Spleen (tissue), 11 donors: ENCODE measurements at regions not wholly inside any gene's neighbourhood (a gene's known extent, or its start where the extent isn't known, plus 50 kb on each side); places are given as distances from the start of the nearest gene placed in this dataset.

Source experiments
- DNase-seq: peaks from one replicate; pipeline ENCODE4 v3.0.0-alpha.2; 2020
- H3K27ac ChIP-seq, 8 donors: fragments of 200-600 bp; sonication (generic) in 7 of 8; 1 replicate in 4 of 8; 2 replicates in 4 of 8; pipeline versions ENCODE4 v1.5.0 to v1.8.0; 2016 to 2021; ENCODE audit warnings: inconsistent platforms in 4 of 8, mild to moderate bottlenecking in 4 of 8, moderate library complexity in 1 of 8
- H3K27me3 ChIP-seq, 7 donors: fragments of 200-600 bp; sonication (generic) in 6 of 7; replicated peaks in 1 of 7; 1 replicate in 4 of 7; 2 replicates in 3 of 7; pipeline versions ENCODE4 v1.5.0 to v1.8.0; 2016 to 2021; ENCODE audit warnings: inconsistent platforms in 3 of 7, mild to moderate bottlenecking in 1 of 7
- H3K36me3 ChIP-seq, 6 donors: fragments of 200-600 bp; sonication (generic) in 5 of 6; 1 replicate in 4 of 6; 2 replicates in 2 of 6; pipeline versions ENCODE4 v1.5.0 to v1.8.0; 2016 to 2021; ENCODE audit warnings: inconsistent platforms in 2 of 6
- H3K4me1 ChIP-seq, 6 donors: fragments of 200-600 bp; sonication (generic) in 5 of 6; 1 replicate in 3 of 6; 2 replicates in 3 of 6; pipeline versions ENCODE4 v1.5.0 to v1.8.0; 2016 to 2021; ENCODE audit warnings: inconsistent platforms in 3 of 6
- H3K4me3 ChIP-seq, 8 donors: fragments of 200-600 bp; sonication (generic) in 7 of 8; 1 replicate in 4 of 8; 2 replicates in 4 of 8; pipeline versions ENCODE4 v1.5.0 to v1.8.0; 2016 to 2021; ENCODE audit warnings: inconsistent platforms in 4 of 8, mild to moderate bottlenecking in 4 of 8, moderate library complexity in 2 of 8
- H3K9me3 ChIP-seq, 8 donors: fragments of 200-600 bp; sonication (generic) in 7 of 8; 1 replicate in 4 of 8; 2 replicates in 4 of 8; pipeline versions ENCODE4 v1.5.0 to v1.8.0; 2016 to 2021; ENCODE audit warnings: inconsistent platforms in 4 of 8
- CTCF ChIP-seq, 11 experiments: fragments of 200-600 bp in 7 of 11; fragments of 450-650 bp in 4 of 11; sonication (generic) in 4 of 11; IDR thresholded peaks in 8 of 11; conservative IDR thresholded peaks in 3 of 11; 1 replicate in 7 of 11; 2 replicates in 4 of 11; pipeline versions ENCODE4 v1.4.0 to v1.8.0; 2016 to 2021; ENCODE audit warnings: antibody characterized with exemption in 11 of 11, inconsistent platforms in 4 of 11, mild to moderate bottlenecking in 1 of 11
- POLR2A ChIP-seq, 3 donors: fragments of 450-650 bp; IDR thresholded peaks; one replicate each; pipeline ENCODE4 v1.5.1; 2017; ENCODE audit warnings: antibody characterized with exemption in 3 of 3, mild to moderate bottlenecking in 1 of 3
- POLR2AphosphoS5 ChIP-seq, 3 donors: sonication (generic); formaldehyde crosslinking; IDR thresholded peaks; one replicate each; pipeline ENCODE4 v1.5.1; 2017; ENCODE audit warnings: antibody characterized with exemption in 3 of 3
- WGBS, 5 donors: extraction: QIAGEN DNeasy Blood & Tissue Kit in 3 of 5; methylation state at CpG; one replicate each; pipeline versions ENCODE4 v1.1.5 to v1.1.7; 2013 to 2018; 5-methylcytosine and 5-hydroxymethylcytosine counted together
- intact Hi-C: fragments of 100-400 bp; cut with DNase I; formaldehyde crosslinking; loops from one replicate; pipeline ENCODE4 v1.15.0; 2023; ENCODE audit warnings: low total_unique reads
- donor health status: healthy with polysubstance abuse.
- donor health status: DM: no; HTN: no; CAD: no; lungs with moderate emphysema.
- donor health status: DM: no; HTN: no; CAD: no.
- donor health status: Bipolar disorder and iron deficiency.
- donor health status: healthy.
- donor health status: DM: no; HTN: no; CAD: no.
- donor health status: DM: yes; HTN: yes; CAD: no.

GRCh38 chr4:17126321-17126966 lies 228.0 kb upstream of the LDB2 start:
- Histone ChIP-seq H3K27me3 (no peaks in the 10 kb centered on the region), H3K9me3 (peaks cover 0 to 9% (median 0%) of the 10 kb centered on the region in 8 donors), H3K4me3 (no peak overlapping the region), H3K36me3 (no peaks in the 10 kb centered on the region), H3K27ac (no peak overlapping the region), H3K4me1 (no peaks in the 10 kb centered on the region)
- TF ChIP-seq CTCF (IDR thresholded peaks at IDR 0.05 in 8 of 11, conservative IDR thresholded peaks at IDR 0.05 in 3 of 11): no peak
- no peak for TF ChIP-seq POLR2AphosphoS5 (IDR thresholded peaks at IDR 0.05)
- no peak for TF ChIP-seq POLR2A (IDR thresholded peaks at IDR 0.05)
- DNase-seq: no peak
- intact Hi-C loops: no loop called here
- 87 to 100% (median 95%) methylated on average over 1 of the region's 1 CpG for WGBS, 5 donors

- DNase-seq: no peak
- TF ChIP-seq CTCF (IDR thresholded peaks at IDR 0.05 in 8 of 11, conservative IDR thresholded peaks at IDR 0.05 in 3 of 11): no peak
- TF ChIP-seq POLR2A (IDR thresholded peaks at IDR 0.05): no peak
- 81 to 88% (median 83%) methylated on average over 4 of the region's 4 CpGs for WGBS, 5 donors
- intact Hi-C loops: no loop called here
- Histone ChIP-seq H3K27me3 (no peaks in the 10 kb centered on the region), H3K4me1 (no peaks in the 10 kb centered on the region), H3K9me3 (peaks cover 0 to 16% (median 2%) of the 10 kb centered on the region in 8 donors), H3K36me3 (no peaks in the 10 kb centered on the region), H3K27ac (no peak overlapping the region), H3K4me3 (no peak overlapping the region)
Observed at GRCh38 chr4:17124767-17125166, 226.3 kb upstream of the LDB2 start.

- TF ChIP-seq POLR2A (IDR thresholded peaks at IDR 0.05): no peak
- TF ChIP-seq POLR2AphosphoS5 (IDR thresholded peaks at IDR 0.05): no peak
- no peak for TF ChIP-seq CTCF (IDR thresholded peaks at IDR 0.05 in 8 of 11, conservative IDR thresholded peaks at IDR 0.05 in 3 of 11)
- no peak overlapping the region for H3K4me3 ChIP-seq
- no peaks in the 10 kb centered on the region for H3K36me3 ChIP-seq
- no peaks in the 10 kb centered on the region for H3K27me3 ChIP-seq
- H3K27ac ChIP-seq: no peak overlapping the region
- peaks cover 0 to 16% (median 2%) of the 10 kb centered on the region in 8 donors for H3K9me3 ChIP-seq
- H3K4me1 ChIP-seq: no peaks in the 10 kb centered on the region
- intact Hi-C loops: no loop called here
- no peak for DNase-seq
- WGBS, 5 donors: 78 to 89% (median 86%) methylated on average over 1 of the region's 1 CpG
Observed at GRCh38 chr4:17120761-17121160, 222.3 kb upstream of the LDB2 start.

- intact Hi-C loops: no loop called here
- Histone ChIP-seq H3K4me1 (no peaks in the 10 kb centered on the region), H3K9me3 (peaks cover 0 to 10% (median 2%) of the 10 kb centered on the region in 8 donors), H3K4me3 (no peak overlapping the region), H3K27me3 (no peaks in the 10 kb centered on the region), H3K36me3 (no peaks in the 10 kb centered on the region), H3K27ac (no peak overlapping the region)
- TF ChIP-seq POLR2A (IDR thresholded peaks at IDR 0.05) (no peak), CTCF (IDR thresholded peaks at IDR 0.05 in 8 of 11, conservative IDR thresholded peaks at IDR 0.05 in 3 of 11) (no peak)
- DNase-seq: no peak
- 88 to 94% (median 93%) methylated on average over 4 of the region's 4 CpGs for WGBS, 5 donors
Observed at GRCh38 chr4:17117746-17118145, 219.3 kb upstream of the LDB2 start.
